HG03095 (cell line): ENCODE measurements at regions not wholly inside any gene's neighbourhood (a gene's known extent, or its start where the extent isn't known, plus 50 kb on each side); places are given as distances from the start of the nearest gene placed in this dataset.

Experiments used
- ATAC-seq: cut with Tn5 transposase; IDR thresholded peaks from one replicate; pipeline ENCODE4 v1.9.1; 2021; ENCODE audit warnings: moderate library complexity; ENCODE audit not compliant: unreplicated experiment

GRCh38 chr3:182436547-182436946 lies 356.8 kb upstream of the ATP11B start:
- no peak for ATAC-seq

- no peak for ATAC-seq
These were observed 354.9 kb upstream of the ATP11B start for GRCh38 chr3:182438398-182438797.

DNA sequence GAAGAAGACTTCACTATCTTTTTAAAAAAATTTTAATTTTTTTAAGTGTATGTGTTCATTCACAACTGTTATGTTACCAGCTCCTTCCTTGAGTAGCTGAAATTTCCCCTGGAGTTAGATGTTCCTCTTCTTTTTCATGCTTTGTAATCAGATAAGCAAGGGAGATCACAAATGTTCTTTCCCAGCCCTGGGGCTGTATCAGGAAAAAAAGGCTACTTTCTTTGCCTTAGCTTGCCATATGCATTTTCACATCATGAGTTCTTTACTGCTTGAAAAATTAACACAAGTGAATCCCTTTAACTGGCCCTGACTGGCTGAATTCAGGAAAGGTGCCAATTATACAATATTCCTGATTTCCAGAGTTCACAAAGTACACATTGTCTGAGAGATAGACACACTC lies 353.2 kb upstream of the ATP11B start:
- ATAC-seq = no peak

DNA sequence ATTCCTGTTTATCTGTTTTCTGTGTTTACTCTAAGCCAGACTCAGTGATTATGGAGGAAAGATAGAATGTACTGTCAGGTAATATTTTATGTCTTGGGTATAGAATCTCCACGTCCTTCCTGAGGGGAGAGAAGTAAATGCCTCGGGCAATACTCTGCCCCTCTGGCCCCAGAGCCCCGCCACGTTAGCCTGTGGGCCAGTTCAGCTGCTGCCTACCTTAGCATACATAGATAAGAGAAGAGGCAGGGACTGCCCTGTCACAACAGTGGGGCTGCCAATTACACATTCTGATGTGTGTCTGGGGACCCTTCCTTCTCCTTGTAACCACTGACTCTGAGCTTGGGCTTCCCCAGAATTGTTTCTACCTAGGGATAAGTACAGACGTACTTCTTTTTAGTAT lies 347.7 kb upstream of the ATP11B start:
- ATAC-seq = no peak

DNA sequence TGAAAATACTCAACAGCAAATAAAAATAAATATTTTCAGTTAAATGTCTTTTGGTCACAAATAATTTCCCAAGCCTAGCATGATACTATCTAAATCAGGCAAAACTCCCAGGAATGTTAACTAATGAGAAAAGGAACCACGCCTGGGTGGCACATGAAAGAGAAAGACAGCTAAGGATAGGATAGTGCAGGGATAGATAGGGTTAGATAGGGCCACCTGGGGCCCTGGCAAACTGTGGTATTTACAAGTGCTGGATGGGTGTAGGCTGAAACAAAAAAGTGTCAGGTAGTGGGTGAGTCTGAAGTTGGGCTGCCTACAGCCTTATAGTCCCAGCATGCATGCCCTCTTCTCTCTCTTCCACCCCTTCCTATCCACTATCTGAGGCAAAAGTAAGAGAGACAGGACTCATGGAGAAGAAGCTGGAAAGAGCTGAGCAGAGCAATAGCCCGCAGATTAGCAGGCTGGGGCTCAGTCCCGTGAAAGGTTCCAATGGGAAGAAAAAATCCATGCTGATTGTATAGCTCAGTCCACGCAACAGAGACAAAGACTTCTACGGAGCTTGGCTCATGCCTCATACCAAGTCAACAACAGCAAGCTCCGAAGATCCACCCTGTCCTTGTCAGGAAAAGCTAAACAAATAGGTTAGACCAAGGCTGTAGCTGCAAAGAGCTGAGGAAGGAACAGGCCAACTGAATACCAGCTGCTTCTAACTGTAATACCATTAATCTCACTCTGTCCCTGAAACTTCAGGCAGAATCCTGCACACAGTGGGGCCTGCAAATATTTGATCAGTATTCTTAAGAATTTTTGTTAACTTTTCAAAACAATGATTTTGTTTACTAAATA lies 342.1 kb upstream of the ATP11B start:
- ATAC-seq = no peak

DNA sequence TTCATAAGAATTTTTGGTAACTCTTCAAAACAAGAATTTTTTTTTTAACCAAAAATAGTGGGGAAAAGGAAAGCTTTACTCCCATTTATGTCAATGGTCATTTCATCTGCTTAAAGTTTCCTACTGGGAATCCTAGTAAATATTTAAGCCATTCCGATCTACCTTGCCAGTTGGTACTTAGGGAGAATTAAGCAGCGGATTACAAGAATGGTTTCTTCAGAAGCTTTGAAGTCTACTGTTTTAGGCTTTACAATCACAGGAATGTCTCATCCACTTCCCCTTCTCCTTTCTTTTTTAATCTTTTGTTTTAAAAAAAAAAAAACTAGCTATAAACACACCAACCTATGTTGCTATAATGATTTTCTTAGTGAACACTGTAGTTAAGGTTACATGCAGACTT lies 341.4 kb upstream of the ATP11B start:
- ATAC-seq = no peak

GRCh38 chr3:182455011-182455410 lies 338.3 kb upstream of the ATP11B start:
- no peak for ATAC-seq

DNA sequence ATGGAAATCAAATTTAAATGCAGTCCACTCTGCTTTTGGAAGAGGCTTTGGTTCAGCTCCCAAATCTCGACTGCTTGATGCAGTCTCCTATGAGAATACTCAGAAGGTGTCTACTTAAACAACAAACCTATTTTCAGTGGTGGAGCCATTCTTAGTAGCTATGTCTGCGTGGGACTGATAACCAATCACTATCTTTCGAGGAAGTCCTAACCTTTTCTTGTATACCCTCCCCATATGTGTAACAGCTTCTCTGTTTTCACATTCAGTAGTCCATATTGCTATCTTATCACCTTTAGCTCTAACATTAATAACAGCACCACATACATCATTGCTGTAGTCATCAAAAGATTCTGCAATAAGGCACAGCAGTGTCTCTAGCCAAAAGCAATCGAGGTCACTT lies 333.0 kb upstream of the ATP11B start:
- no peak for ATAC-seq

GRCh38 chr3:182462152-182462551 lies 331.2 kb upstream of the ATP11B start:
- ATAC-seq = no peak

DNA sequence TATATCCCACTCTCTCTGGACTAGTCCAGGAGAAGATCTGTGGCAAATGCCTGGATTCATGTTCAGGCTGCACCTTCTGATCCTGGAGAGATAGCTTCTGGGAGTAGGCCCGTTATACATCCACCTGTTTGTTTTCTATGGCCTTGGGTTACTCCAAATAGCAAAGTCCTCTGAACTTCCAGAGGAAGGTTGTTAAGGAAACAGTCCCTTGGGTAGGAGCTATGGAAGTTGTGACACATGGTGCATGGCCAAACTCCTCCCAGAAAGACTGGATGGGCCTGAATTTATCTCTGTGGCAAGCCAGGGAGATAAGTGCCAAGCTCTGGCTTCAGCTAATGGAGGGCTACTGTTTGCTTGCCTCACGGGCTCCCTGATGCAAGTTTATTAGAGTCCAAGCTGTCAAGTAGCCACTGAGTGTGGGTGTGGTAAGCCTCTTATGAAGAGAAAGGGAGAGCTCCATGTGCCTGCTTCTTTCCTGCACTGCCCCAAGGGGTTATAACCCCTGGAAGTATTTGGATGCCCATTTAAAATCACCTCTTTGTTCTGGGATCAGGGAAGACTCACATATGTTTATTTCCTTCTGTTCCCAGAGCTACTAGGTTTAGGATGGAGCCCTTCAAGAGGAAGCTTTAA lies 328.7 kb upstream of the ATP11B start:
- ATAC-seq = no peak

GRCh38 chr3:182465301-182466185 lies 327.8 kb upstream of the ATP11B start:
- ATAC-seq = no peak

GRCh38 chr3:182469086-182469485 lies 324.2 kb upstream of the ATP11B start:
- no peak for ATAC-seq

GRCh38 chr3:182470187-182470586 lies 323.1 kb upstream of the ATP11B start:
- no peak for ATAC-seq

DNA sequence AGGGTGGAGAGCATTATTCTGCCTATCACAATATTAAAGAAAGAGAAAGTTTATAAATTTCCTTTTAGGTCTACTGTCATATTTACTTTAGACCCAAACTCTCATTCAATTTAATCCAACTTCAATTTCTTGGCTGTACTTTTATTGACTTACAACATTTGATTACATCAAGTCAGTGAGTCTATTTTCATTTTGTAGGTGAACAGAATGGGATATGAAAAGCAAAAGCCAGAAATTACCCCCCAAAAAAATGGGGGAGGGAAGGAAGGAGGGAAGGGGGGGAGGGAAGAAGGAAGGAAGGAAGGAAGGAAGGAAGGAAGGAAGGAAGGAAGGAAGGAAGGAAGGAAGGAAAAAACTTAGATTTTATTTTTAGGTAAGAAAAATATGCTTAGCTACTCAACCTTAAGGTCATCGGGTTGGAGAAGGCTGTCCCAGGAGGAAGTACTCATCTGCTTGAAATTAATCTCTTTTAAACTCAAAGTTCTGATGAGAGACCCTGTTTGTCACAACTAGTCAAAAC lies 320.1 kb upstream of the ATP11B start:
- no peak for ATAC-seq

- no peak for ATAC-seq
These were observed 314.9 kb upstream of the ATP11B start for GRCh38 chr3:182478369-182478768.

GRCh38 chr3:182479419-182480336 lies 313.6 kb upstream of the ATP11B start:
- ATAC-seq = no peak

DNA sequence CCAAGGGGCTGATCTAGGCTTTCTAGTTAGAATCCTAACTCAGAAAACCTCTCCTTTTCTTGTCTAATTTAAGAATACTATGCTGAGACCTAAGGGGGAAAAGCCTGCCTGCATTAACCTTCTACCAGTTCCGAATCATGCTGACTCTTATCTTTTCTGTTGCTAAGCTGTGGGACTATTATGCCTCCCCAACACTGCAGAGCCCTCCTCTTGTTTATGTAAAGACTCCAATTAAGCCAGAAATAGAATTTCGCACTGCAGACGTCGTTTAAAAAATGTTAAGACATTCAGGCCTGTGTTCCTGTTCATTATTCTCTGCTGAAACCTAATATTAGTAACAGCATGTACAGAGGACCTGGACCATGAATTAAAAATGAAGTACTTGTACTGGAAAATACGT lies 310.6 kb upstream of the ATP11B start:
- no peak for ATAC-seq

DNA sequence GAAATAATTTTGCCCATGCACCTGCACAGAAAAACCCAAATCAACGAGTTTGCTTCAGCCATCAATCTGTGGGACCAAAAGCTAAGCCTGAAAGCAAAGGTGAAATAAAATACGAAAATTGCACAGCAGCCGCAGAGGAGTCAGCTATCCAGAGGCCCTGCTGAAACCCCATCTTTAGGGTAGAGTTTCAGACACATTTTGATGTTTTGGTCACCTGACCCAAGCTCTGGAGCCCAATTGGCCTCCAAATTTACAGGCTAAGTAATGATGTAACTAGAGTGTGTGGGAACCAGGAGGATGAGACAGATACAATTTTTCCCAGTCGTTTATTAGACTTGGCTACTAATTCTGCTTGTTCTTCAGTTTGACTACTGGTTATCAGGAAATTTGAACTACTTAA lies 308.6 kb upstream of the ATP11B start:
- no peak for ATAC-seq

GRCh38 chr3:182485301-182485700 lies 308.0 kb upstream of the ATP11B start:
- no peak for ATAC-seq

DNA sequence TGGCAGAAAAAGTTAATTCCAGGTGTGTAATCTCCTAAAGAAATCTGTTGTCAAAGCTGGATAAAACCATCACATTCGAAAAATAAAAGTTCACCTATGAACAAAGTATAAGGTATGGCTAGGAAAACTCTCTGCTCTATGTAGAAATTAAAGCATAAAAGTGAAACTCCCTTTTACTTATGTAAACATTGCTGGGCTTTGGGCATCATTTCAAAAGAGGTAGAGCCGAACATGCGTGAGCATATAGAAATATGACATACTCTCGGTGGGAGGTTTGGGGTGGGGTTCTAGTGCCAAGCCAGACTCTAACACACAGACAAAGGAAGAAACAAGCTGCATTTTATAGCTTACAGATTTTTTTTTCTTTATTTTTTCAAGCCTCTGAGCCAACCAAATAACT lies 306.8 kb upstream of the ATP11B start:
- no peak for ATAC-seq
